NCI-H524 treated with DMSO at 0.1 percent for 48 hours (cell line): ENCODE measurements at regions not wholly inside any gene's neighbourhood (a gene's known extent, or its start where the extent isn't known, plus 50 kb on each side); places are given as distances from the start of the nearest gene placed in this dataset.

Experiments
- DNase-seq: peaks from one replicate; lab custom pipeline; 2025; lab: John Stamatoyannopoulos, UW

DNA sequence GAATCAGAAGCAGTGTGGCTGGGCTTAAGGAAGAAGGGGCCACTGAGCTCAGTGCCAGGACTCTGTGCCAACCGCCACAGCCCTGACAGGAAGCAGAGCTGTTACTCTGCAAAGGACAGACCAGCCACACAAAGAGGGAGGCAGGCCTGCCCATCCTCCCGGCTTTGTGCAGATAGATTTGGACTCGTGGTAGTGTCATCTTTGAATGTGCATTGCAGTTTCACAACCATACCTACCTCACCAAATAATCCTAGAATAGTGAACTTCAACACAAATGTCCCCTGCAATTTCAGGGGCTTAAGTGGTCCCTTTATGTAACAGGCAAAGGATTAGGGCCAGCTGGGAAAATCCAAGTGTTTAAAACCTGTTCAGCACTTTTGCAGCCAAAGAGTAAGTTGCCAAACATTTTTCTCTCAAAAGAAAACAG lies 55.1 kb upstream of the CLDN10 start:
- DNase-seq = no peak

DNA sequence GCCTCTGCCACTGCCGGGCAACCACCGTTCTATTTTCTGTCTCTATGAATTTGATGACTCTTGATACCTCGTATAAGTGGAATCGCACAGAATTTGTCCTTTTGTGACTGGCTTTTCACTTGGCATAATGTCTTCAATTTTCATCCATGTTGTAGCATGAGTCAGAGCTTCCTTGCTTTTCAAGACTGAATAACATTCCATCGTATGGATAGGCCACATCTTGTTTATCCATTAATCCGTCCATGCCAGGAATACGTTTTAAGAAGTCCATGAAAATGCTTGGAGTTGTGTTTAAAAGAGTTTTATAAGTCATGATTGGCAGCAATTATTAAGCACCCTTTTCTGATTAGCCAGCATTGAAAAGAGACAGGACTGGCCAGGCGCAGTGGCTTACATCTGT lies 53.6 kb upstream of the CLDN10 start:
- DNase-seq = no peak

- no peak for DNase-seq
Observed at GRCh38 chr13:95499811-95500712, 52.5 kb upstream of the CLDN10 start.

GRCh38 chr13:95502216-95502615 lies 50.3 kb upstream of the CLDN10 start:
- no peak for DNase-seq
